SK-N-SH (cell line): ENCODE measurements at regions not wholly inside any gene's neighbourhood (a gene's known extent, or its start where the extent isn't known, plus 50 kb on each side); places are given as distances from the start of the nearest gene placed in this dataset.

Source experiments
- CTCF ChIA-PET: fragments of 300-600, 350-600 bp; formaldehyde crosslinking; extraction: SDS; loops from one replicate; lab custom pipeline; 2021; lab: Yijun Ruan, JAX
- POLR2A ChIA-PET: fragments of 350-600 bp; sonication (Branson Sonifier 250); formaldehyde crosslinking; extraction: SDS; loops from one replicate; lab custom pipeline; 2020; ENCODE audit warnings: antibody characterized with exemption, inconsistent platforms; lab: Yijun Ruan, JAX
- DNase-seq: peaks from one replicate; pipeline ENCODE4 v3.0.0; 2012
- H2AFZ ChIP-seq: fragments of 200-600 bp; sonication (generic); 2 replicates; pipeline ENCODE4 v1.8.1; 2016; ENCODE audit warnings: antibody characterized with exemption, mild to moderate bottlenecking, low read depth
- H3F3A ChIP-seq: fragments of 200-600 bp; sonication (generic); replicated peaks from 2 replicates; pipeline ENCODE3; 2016; ENCODE audit warnings: antibody characterized with exemption, mild to moderate bottlenecking; ENCODE audit not compliant: insufficient read depth
- H3K27ac ChIP-seq, 2 experiments: fragments of 200-500 bp in 1 of 2; fragments of 200-600 bp in 1 of 2; sonication (Bioruptor generic) in 1 of 2; sonication (generic), shearing (Covaris generic) in 1 of 2; 2 replicates each; pipeline versions ENCODE4 v1.5.1 to v1.6.1; 2014 to 2016; ENCODE audit warnings: low read depth in 2 of 2, inconsistent platforms in 1 of 2, low read length in 1 of 2, mild to moderate bottlenecking in 1 of 2, mixed read lengths in 1 of 2
- H3K27me3 ChIP-seq: fragments of 200-600 bp; sonication (generic), shearing (Covaris generic); 2 replicates; pipeline ENCODE4 v1.6.1; 2016; ENCODE audit warnings: mixed run types; ENCODE audit not compliant: insufficient read depth
- H3K36me3 ChIP-seq, 2 experiments: fragments of 200-500 bp in 1 of 2; fragments of 200-600 bp in 1 of 2; sonication (Bioruptor generic) in 1 of 2; sonication (generic) in 1 of 2; replicated peaks in 1 of 2; 2 replicates each; pipeline versions ENCODE3 to v1.5.1; 2014 to 2016; ENCODE audit warnings: low read length in 1 of 2, mild to moderate bottlenecking in 1 of 2; ENCODE audit not compliant: insufficient read depth in 2 of 2, control insufficient read depth in 1 of 2
- H3K4me1 ChIP-seq, 2 experiments: fragments of 200-500 bp in 1 of 2; fragments of 200-600 bp in 1 of 2; sonication (Bioruptor generic) in 1 of 2; sonication (generic), shearing (Covaris generic) in 1 of 2; 2 replicates each; pipeline versions ENCODE4 v1.5.1 to v1.6.1; 2014 to 2016; ENCODE audit warnings: low read depth in 1 of 2, low read length in 1 of 2, mixed run types in 1 of 2; ENCODE audit not compliant: insufficient read depth in 2 of 2, control insufficient read depth in 1 of 2
- H3K4me2 ChIP-seq: fragments of 200-600 bp; sonication (generic), shearing (Covaris generic); 2 replicates; pipeline ENCODE4 v1.6.1; 2017; ENCODE audit warnings: mixed run types
- H3K4me3 ChIP-seq, 2 experiments: fragments of 200-500 bp in 1 of 2; fragments of 200-600 bp in 1 of 2; sonication (Bioruptor generic) in 1 of 2; sonication (generic), shearing (Covaris generic) in 1 of 2; 2 replicates each; pipeline versions ENCODE4 v1.5.1 to v1.8.1; 2014 to 2016; ENCODE audit warnings: low read depth in 2 of 2, inconsistent platforms in 1 of 2, low read length in 1 of 2, mild to moderate bottlenecking in 1 of 2, mixed read lengths in 1 of 2, moderate library complexity in 1 of 2
- H3K79me2 ChIP-seq: fragments of 200-600 bp; sonication (generic); 2 replicates; pipeline ENCODE4 v1.8.1; 2017; ENCODE audit warnings: mild to moderate bottlenecking; ENCODE audit not compliant: insufficient read depth
- H3K9ac ChIP-seq: fragments of 200-600 bp; sonication (generic); 2 replicates; pipeline ENCODE4 v1.6.1; 2017; ENCODE audit warnings: mixed run types
- H3K9me2 ChIP-seq: fragments of 200-600 bp; sonication (generic); 2 replicates; pipeline ENCODE4 v1.6.1; 2017; ENCODE audit warnings: mixed run types
- H3K9me3 ChIP-seq: fragments of 200-600 bp; sonication (generic); 2 replicates; pipeline ENCODE4 v1.6.1; 2017; ENCODE audit warnings: mixed run types, mild to moderate bottlenecking, moderate library complexity
- H4K20me1 ChIP-seq: fragments of 200-600 bp; sonication (generic); 2 replicates; pipeline ENCODE4 v1.6.1; 2017; ENCODE audit warnings: mild to moderate bottlenecking, mixed run types; ENCODE audit not compliant: insufficient read depth
- CHD2 ChIP-seq: fragments of 150-350 bp; IDR thresholded peaks from 2 replicates; pipeline ENCODE4 v1.6.1; 2018; ENCODE audit warnings: low read length; ENCODE audit not compliant: partially characterized antibody
- ELF1 ChIP-seq: IDR thresholded peaks from 2 replicates; pipeline ENCODE4 v1.4.0; 2012
- FOXJ3 ChIP-seq: sonication (generic); formaldehyde crosslinking; IDR thresholded peaks from 2 replicates; pipeline ENCODE4 v1.5.1; 2020; ENCODE audit warnings: mild to moderate bottlenecking, missing genetic modification reagents
- GABPA ChIP-seq: IDR thresholded peaks from 2 replicates; pipeline ENCODE4 v1.4.0; 2012; ENCODE audit warnings: low read depth, mild to moderate bottlenecking
- MAX ChIP-seq: IDR thresholded peaks from 2 replicates; pipeline ENCODE4 v1.4.0; 2012; ENCODE audit warnings: low read depth
- MEF2A ChIP-seq: IDR thresholded peaks from 2 replicates; pipeline ENCODE4 v1.4.0; 2012; ENCODE audit warnings: low read depth, borderline replicate concordance
- NRF1 ChIP-seq: IDR thresholded peaks from 2 replicates; pipeline ENCODE4 v1.6.1; 2012; ENCODE audit warnings: low read depth, mild to moderate bottlenecking, low read length
- POLR2AphosphoS5 ChIP-seq: IDR thresholded peaks from 2 replicates; pipeline ENCODE4 v1.6.1; 2012; ENCODE audit warnings: low read depth, low read length
- RCOR1 ChIP-seq: fragments of 150-350 bp; IDR thresholded peaks from 2 replicates; pipeline ENCODE4 v1.6.1; 2017; ENCODE audit warnings: antibody characterized with exemption, low read length
- REST ChIP-seq: IDR thresholded peaks from 2 replicates; pipeline ENCODE4 v1.6.1; 2012; ENCODE audit warnings: mild to moderate bottlenecking, low read depth, low read length, moderate library complexity
- RXRA ChIP-seq: IDR thresholded peaks from 2 replicates; pipeline ENCODE4 v1.4.0; 2012; ENCODE audit warnings: low read depth, mild to moderate bottlenecking, borderline replicate concordance
- SMC3 ChIP-seq: IDR thresholded peaks from 2 replicates; pipeline ENCODE4 v1.6.1; 2012; ENCODE audit warnings: low read depth, low read length, improper control_type of control experiment
- TAF1 ChIP-seq: IDR thresholded peaks from 2 replicates; pipeline ENCODE4 v1.6.1; 2012; ENCODE audit warnings: low read depth, mild to moderate bottlenecking, low read length, moderate library complexity, borderline replicate concordance
- TCF12 ChIP-seq: IDR thresholded peaks from 2 replicates; pipeline ENCODE4 v1.4.0; 2012
- TEAD4 ChIP-seq: IDR thresholded peaks from 2 replicates; pipeline ENCODE4 v1.4.0; 2012; ENCODE audit warnings: mild to moderate bottlenecking, borderline replicate concordance; ENCODE audit not compliant: insufficient read depth
- YY1 ChIP-seq: IDR thresholded peaks from 2 replicates; pipeline ENCODE4 v1.4.0; 2012; ENCODE audit warnings: low read depth, mild to moderate bottlenecking
- WGBS: methylation state at CpG from one replicate; pipeline ENCODE4 v1.1.6; 2017; ENCODE audit warnings: low lambda C conversion rate; 5-methylcytosine and 5-hydroxymethylcytosine counted together

- Histone ChIP-seq H3F3A (no peaks in the 10 kb centered on the region), H3K4me1 (no peaks in the 10 kb centered on the region), H3K79me2 (no peaks in the 10 kb centered on the region), H3K27ac (no peak overlapping the region), H2AFZ (no peak overlapping the region), H4K20me1 (no peaks in the 10 kb centered on the region), H3K27me3 (peaks cover 28% of the 10 kb centered on the region; the same call in 1 of the 2 replicates), H3K9me2 (no peaks in the 10 kb centered on the region), H3K4me3 (no peak overlapping the region), H3K4me2 (no peak overlapping the region), H3K36me3 (no peaks in the 10 kb centered on the region), H3K9ac (no peak overlapping the region), H3K9me3 (no peaks in the 10 kb centered on the region)
- whole genome bisulfite sequencing, result 0% methylated on average over 8 of the region's 8 CpGs
- DNase-seq, result no peak
- ChIA-PET CTCF (interaction anchor here (1.7 kb wide), 1 partner anchor 44 kb away, joined by 4 read pairs; no protein-coding TSS in a partner anchor), POLR2A (no interaction called here)
- TF ChIP-seq TAF1 (no peak), TCF12 (no peak), POLR2AphosphoS5 (no peak), TEAD4 (no peak), RXRA (no peak), RCOR1 (no peak), CHD2 (no peak)
These were observed 376.1 kb upstream of the IRX4 start for GRCh38 chr5:2258861-2259260.

- no peaks in the 10 kb centered on the region for H4K20me1 ChIP-seq
- H3F3A ChIP-seq, result no peaks in the 10 kb centered on the region
- H3K4me3 ChIP-seq, result no peak overlapping the region
- no peak overlapping the region for H3K4me2 ChIP-seq
- H3K27me3 ChIP-seq, result peaks cover 29% of the 10 kb centered on the region; the same call in 1 of the 2 replicates
- TF ChIP-seq TAF1 (no peak), SMC3 (no peak)
- TF ChIP-seq, all 33 proteins: peak for 0
- H3K9me2 ChIP-seq, result no peaks in the 10 kb centered on the region
- no peaks in the 10 kb centered on the region for H3K4me1 ChIP-seq
- ChIA-PET CTCF (interaction anchor here (1.7 kb wide), 1 partner anchor 45 kb away, joined by 4 read pairs; no protein-coding TSS in a partner anchor), POLR2A (no interaction called here)
- WGBS, result 4% methylated on average over 12 of the region's 20 CpGs
- no peaks in the 10 kb centered on the region for H3K36me3 ChIP-seq
- no peaks in the 10 kb centered on the region for H3K9me3 ChIP-seq
- H3K27ac ChIP-seq, result no peak overlapping the region
- H3K9ac ChIP-seq, result no peak overlapping the region
- no peak overlapping the region for H2AFZ ChIP-seq
- DNase-seq, result no peak
- H3K79me2 ChIP-seq, result no peaks in the 10 kb centered on the region
These were observed 374.9 kb upstream of the IRX4 start for GRCh38 chr5:2257326-2258244.

GRCh38 chr5:2256691-2257280 is 374.1 kb upstream of the IRX4 start:
- Histone ChIP-seq H3K4me3 (no peak overlapping the region), H4K20me1 (no peaks in the 10 kb centered on the region), H3K79me2 (no peaks in the 10 kb centered on the region), H3K36me3 (no peaks in the 10 kb centered on the region), H3K4me2 (no peak overlapping the region), H3F3A (no peaks in the 10 kb centered on the region), H3K27ac (no peak overlapping the region), H3K4me1 (no peaks in the 10 kb centered on the region), H3K9ac (no peak overlapping the region), H3K9me3 (no peaks in the 10 kb centered on the region), H3K27me3 (peaks cover 28% of the 10 kb centered on the region; the same call in 1 of the 2 replicates), H3K9me2 (no peaks in the 10 kb centered on the region), H2AFZ (no peak overlapping the region)
- DNase-seq, result no peak
- POLR2A ChIA-PET, result no interaction called here
- TF ChIP-seq POLR2AphosphoS5, result no peak
- TF ChIP-seq REST, result no peak
- TF ChIP-seq NRF1, result no peak
- no peak for TF ChIP-seq MEF2A
- TF ChIP-seq ELF1, result no peak
- TF ChIP-seq GABPA, result no peak
- no peak for TF ChIP-seq MAX
- no peak for TF ChIP-seq TAF1
- no peak for TF ChIP-seq YY1
- no peak for TF ChIP-seq FOXJ3 (CRISPR knock-in tag)
- CTCF ChIA-PET, result no interaction called here
- 5% methylated on average over 12 of the region's 15 CpGs for WGBS
